Spleen (tissue), 11 donors: ENCODE measurements at regions not wholly inside any gene's neighbourhood (a gene's known extent, or its start where the extent isn't known, plus 50 kb on each side); places are given as distances from the start of the nearest gene placed in this dataset.

Experiments used
- DNase-seq: peaks from one replicate; pipeline ENCODE4 v3.0.0-alpha.2; 2020
- H3K27ac ChIP-seq, 8 donors: fragments of 200-600 bp; sonication (generic) in 7 of 8; 1 replicate in 4 of 8; 2 replicates in 4 of 8; pipeline versions ENCODE4 v1.5.0 to v1.8.0; 2016 to 2021; ENCODE audit warnings: inconsistent platforms in 4 of 8, mild to moderate bottlenecking in 4 of 8, moderate library complexity in 1 of 8
- H3K27me3 ChIP-seq, 7 donors: fragments of 200-600 bp; sonication (generic) in 6 of 7; replicated peaks in 1 of 7; 1 replicate in 4 of 7; 2 replicates in 3 of 7; pipeline versions ENCODE4 v1.5.0 to v1.8.0; 2016 to 2021; ENCODE audit warnings: inconsistent platforms in 3 of 7, mild to moderate bottlenecking in 1 of 7
- H3K36me3 ChIP-seq, 6 donors: fragments of 200-600 bp; sonication (generic) in 5 of 6; 1 replicate in 4 of 6; 2 replicates in 2 of 6; pipeline versions ENCODE4 v1.5.0 to v1.8.0; 2016 to 2021; ENCODE audit warnings: inconsistent platforms in 2 of 6
- H3K4me1 ChIP-seq, 6 donors: fragments of 200-600 bp; sonication (generic) in 5 of 6; 1 replicate in 3 of 6; 2 replicates in 3 of 6; pipeline versions ENCODE4 v1.5.0 to v1.8.0; 2016 to 2021; ENCODE audit warnings: inconsistent platforms in 3 of 6
- H3K4me3 ChIP-seq, 8 donors: fragments of 200-600 bp; sonication (generic) in 7 of 8; 1 replicate in 4 of 8; 2 replicates in 4 of 8; pipeline versions ENCODE4 v1.5.0 to v1.8.0; 2016 to 2021; ENCODE audit warnings: inconsistent platforms in 4 of 8, mild to moderate bottlenecking in 4 of 8, moderate library complexity in 2 of 8
- H3K9me3 ChIP-seq, 8 donors: fragments of 200-600 bp; sonication (generic) in 7 of 8; 1 replicate in 4 of 8; 2 replicates in 4 of 8; pipeline versions ENCODE4 v1.5.0 to v1.8.0; 2016 to 2021; ENCODE audit warnings: inconsistent platforms in 4 of 8
- POLR2A ChIP-seq, 3 donors: fragments of 450-650 bp; IDR thresholded peaks; one replicate each; pipeline ENCODE4 v1.5.1; 2017; ENCODE audit warnings: antibody characterized with exemption in 3 of 3, mild to moderate bottlenecking in 1 of 3
- POLR2AphosphoS5 ChIP-seq, 3 donors: sonication (generic); formaldehyde crosslinking; IDR thresholded peaks; one replicate each; pipeline ENCODE4 v1.5.1; 2017; ENCODE audit warnings: antibody characterized with exemption in 3 of 3
- WGBS, 5 donors: extraction: QIAGEN DNeasy Blood & Tissue Kit in 3 of 5; methylation state at CpG; one replicate each; pipeline versions ENCODE4 v1.1.5 to v1.1.7; 2013 to 2018; 5-methylcytosine and 5-hydroxymethylcytosine counted together
- intact Hi-C: fragments of 100-400 bp; cut with DNase I; formaldehyde crosslinking; loops from one replicate; pipeline ENCODE4 v1.15.0; 2023; ENCODE audit warnings: low total_unique reads
- TF ChIP-seq, protein P1 (sequence below), 11 experiments: fragments of 200-600 bp in 7 of 11; fragments of 450-650 bp in 4 of 11; sonication (generic) in 4 of 11; IDR thresholded peaks in 8 of 11; conservative IDR thresholded peaks in 3 of 11; 1 replicate in 7 of 11; 2 replicates in 4 of 11; pipeline versions ENCODE4 v1.4.0 to v1.8.0; 2016 to 2021; ENCODE audit warnings: antibody characterized with exemption in 11 of 11, inconsistent platforms in 4 of 11, mild to moderate bottlenecking in 1 of 11
- donor health status: healthy with polysubstance abuse.
- donor health status: DM: no; HTN: no; CAD: no; lungs with moderate emphysema.
- donor health status: DM: no; HTN: no; CAD: no.
- donor health status: Bipolar disorder and iron deficiency.
- donor health status: healthy.
- donor health status: DM: no; HTN: no; CAD: no.
- donor health status: DM: yes; HTN: yes; CAD: no.

DNA sequence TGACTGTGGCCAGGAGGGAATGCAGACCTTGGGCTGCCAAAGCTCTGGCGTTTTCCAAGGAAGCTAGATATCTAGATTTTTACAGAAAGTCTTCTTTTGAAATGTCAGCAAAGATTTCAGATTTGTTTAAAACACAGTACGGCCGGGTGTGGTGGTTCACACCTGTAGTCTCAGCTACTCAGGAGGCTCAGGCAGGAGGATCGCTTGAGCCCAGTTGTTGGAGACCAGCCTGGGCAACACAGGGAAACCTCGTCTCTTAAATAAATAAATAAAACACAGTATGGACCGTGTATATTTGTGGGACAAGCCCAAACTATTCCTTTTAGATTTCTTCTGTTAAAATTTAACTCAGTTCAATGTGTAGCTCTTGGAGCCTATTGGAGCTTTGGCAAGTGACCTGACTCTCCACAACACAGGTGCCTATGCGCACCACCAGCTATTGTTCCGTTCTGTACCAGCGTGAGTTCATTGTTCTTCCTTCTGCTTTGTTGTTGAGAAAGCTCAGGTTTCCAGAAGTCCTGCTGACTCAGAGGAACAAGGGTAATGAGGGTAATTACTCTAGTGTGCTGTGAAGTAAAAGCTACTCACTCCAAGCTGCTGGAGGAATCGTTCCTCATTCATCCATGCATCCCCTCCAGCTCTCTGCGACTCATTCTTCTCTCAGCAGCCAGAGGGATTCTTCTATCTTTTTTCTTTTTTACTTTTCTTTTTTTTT is 73.1 kb upstream of the SLC6A6 start:
- TF ChIP-seq, protein P1, sequence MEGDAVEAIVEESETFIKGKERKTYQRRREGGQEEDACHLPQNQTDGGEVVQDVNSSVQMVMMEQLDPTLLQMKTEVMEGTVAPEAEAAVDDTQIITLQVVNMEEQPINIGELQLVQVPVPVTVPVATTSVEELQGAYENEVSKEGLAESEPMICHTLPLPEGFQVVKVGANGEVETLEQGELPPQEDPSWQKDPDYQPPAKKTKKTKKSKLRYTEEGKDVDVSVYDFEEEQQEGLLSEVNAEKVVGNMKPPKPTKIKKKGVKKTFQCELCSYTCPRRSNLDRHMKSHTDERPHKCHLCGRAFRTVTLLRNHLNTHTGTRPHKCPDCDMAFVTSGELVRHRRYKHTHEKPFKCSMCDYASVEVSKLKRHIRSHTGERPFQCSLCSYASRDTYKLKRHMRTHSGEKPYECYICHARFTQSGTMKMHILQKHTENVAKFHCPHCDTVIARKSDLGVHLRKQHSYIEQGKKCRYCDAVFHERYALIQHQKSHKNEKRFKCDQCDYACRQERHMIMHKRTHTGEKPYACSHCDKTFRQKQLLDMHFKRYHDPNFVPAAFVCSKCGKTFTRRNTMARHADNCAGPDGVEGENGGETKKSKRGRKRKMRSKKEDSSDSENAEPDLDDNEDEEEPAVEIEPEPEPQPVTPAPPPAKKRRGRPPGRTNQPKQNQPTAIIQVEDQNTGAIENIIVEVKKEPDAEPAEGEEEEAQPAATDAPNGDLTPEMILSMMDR (IDR thresholded peaks at IDR 0.05 in 8 of 11, conservative IDR thresholded peaks at IDR 0.05 in 3 of 11), result no peak
- no peak for TF ChIP-seq POLR2AphosphoS5 (IDR thresholded peaks at IDR 0.05)
- no peak for TF ChIP-seq POLR2A (IDR thresholded peaks at IDR 0.05)
- peaks cover 0 to 13% (median 0%) of the 10 kb centered on the region in 6 donors for H3K4me1 ChIP-seq
- 57 to 64% (median 59%) methylated on average over 11 of the region's 11 CpGs for WGBS, 5 donors
- peak; percentile 31 for DNase-seq
- H3K27ac ChIP-seq, result peak overlapping the region in 4 of 8 donors; percentile 11 to 56 (median 44)
- intact Hi-C loops, result no loop called here
- H3K4me3 ChIP-seq, result no peak overlapping the region
- peaks cover 0 to 4% (median 0%) of the 10 kb centered on the region in 7 donors for H3K27me3 ChIP-seq
- no peaks in the 10 kb centered on the region for H3K36me3 ChIP-seq
- H3K9me3 ChIP-seq, result peaks cover 0 to 4% (median 0%) of the 10 kb centered on the region in 8 donors

DNA sequence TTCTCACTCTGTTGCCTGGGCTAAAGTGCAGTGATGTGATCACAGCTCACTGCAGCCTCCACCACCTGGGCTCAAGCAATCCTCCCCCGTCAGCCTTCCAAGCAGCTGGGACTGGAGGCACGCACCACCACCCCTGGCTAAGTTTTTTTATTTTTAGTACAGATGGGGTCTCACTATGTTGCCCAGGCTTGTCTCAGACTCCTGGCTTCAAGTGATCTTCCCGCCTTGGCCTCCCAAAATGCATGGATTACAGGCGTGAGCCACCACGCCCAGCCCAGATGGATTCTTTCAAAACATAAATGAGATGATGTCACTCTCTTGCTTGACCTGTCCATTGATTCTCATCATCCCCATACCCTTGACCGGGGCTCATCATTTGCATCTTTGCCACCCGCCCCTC is 72.6 kb upstream of the SLC6A6 start:
- TF ChIP-seq POLR2AphosphoS5 (IDR thresholded peaks at IDR 0.05) (no peak), POLR2A (IDR thresholded peaks at IDR 0.05) (no peak)
- TF ChIP-seq, protein P1 (IDR thresholded peaks at IDR 0.05 in 8 of 11, conservative IDR thresholded peaks at IDR 0.05 in 3 of 11), result no peak
- intact Hi-C loops, result no loop called here
- peaks cover 0 to 4% (median 0%) of the 10 kb centered on the region in 7 donors for H3K27me3 ChIP-seq
- H3K4me1 ChIP-seq, result peaks cover 0 to 9% (median 0%) of the 10 kb centered on the region in 6 donors
- H3K27ac ChIP-seq, result peak overlapping the region in 4 of 8 donors; percentile 11 to 56 (median 44)
- H3K36me3 ChIP-seq, result no peaks in the 10 kb centered on the region
- peaks cover 0 to 4% (median 0%) of the 10 kb centered on the region in 8 donors for H3K9me3 ChIP-seq
- DNase-seq, result peak; percentile 34
- H3K4me3 ChIP-seq, result no peak overlapping the region
- 80 to 87% (median 85%) methylated on average over 7 of the region's 7 CpGs for WGBS, 5 donors

DNA sequence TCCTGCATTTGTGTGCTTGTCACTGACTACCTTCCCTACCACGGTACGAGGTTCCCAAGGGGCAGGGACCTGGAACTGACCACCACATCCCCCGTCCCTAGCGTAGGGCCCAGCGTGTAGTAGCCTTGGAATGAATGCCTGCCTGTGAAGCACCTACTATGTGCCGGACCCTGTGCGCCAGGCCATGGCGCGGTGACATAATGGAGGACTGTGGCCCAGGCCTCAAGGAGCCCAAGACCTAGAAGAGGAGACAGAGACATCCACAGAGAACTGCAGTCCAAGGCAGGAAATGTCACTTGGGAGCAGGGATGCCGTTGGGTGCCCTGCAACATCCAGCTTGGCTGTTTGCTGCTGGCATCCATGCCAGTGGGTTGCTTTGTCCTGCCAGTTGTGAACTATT is 71.9 kb upstream of the SLC6A6 start:
- no peak for TF ChIP-seq POLR2A (IDR thresholded peaks at IDR 0.05)
- TF ChIP-seq, protein P1 (IDR thresholded peaks at IDR 0.05 in 8 of 11, conservative IDR thresholded peaks at IDR 0.05 in 3 of 11), result no peak
- no peak for TF ChIP-seq POLR2AphosphoS5 (IDR thresholded peaks at IDR 0.05)
- H3K36me3 ChIP-seq, result no peaks in the 10 kb centered on the region
- peaks cover 0 to 4% (median 0%) of the 10 kb centered on the region in 7 donors for H3K27me3 ChIP-seq
- H3K9me3 ChIP-seq, result peaks cover 0 to 4% (median 0%) of the 10 kb centered on the region in 8 donors
- WGBS, 5 donors, result 88 to 95% (median 93%) methylated on average over 10 of the region's 10 CpGs
- H3K27ac ChIP-seq, result no peak overlapping the region
- H3K4me3 ChIP-seq, result no peak overlapping the region
- peak; percentile 66 for DNase-seq
- peaks cover 0 to 4% (median 0%) of the 10 kb centered on the region in 6 donors for H3K4me1 ChIP-seq
- intact Hi-C loops, result no loop called here

DNA sequence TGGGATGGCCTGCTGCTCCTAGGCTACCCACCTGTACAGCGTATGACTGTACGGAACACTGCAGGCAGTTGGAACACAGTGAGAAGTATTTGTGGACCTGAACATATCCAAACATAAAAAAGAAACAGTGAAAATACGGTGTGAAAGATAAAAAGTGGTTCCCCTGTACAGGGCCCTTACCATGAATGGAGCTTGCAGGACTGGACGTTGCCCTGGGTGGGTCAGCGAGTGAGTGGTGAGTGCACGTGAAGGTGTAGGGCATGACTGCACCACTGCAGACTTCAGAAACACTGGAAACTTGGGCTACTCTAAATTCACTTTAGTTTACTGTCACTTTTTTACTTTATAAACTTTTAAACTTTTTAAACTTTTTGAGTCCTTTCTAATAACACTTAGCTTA is 71.2 kb upstream of the SLC6A6 start:
- H3K27ac ChIP-seq, result no peak overlapping the region
- intact Hi-C loops, result no loop called here
- peaks cover 0 to 4% (median 0%) of the 10 kb centered on the region in 6 donors for H3K4me1 ChIP-seq
- H3K27me3 ChIP-seq, result peaks cover 0 to 4% (median 0%) of the 10 kb centered on the region in 7 donors
- no peaks in the 10 kb centered on the region for H3K36me3 ChIP-seq
- 92 to 99% (median 94%) methylated on average over 6 of the region's 6 CpGs for WGBS, 5 donors
- H3K9me3 ChIP-seq, result peaks cover 0 to 4% (median 0%) of the 10 kb centered on the region in 8 donors
- peak; percentile 43 for DNase-seq
- H3K4me3 ChIP-seq, result no peak overlapping the region
- no peak for TF ChIP-seq POLR2A (IDR thresholded peaks at IDR 0.05)
- TF ChIP-seq, protein P1 (IDR thresholded peaks at IDR 0.05 in 8 of 11, conservative IDR thresholded peaks at IDR 0.05 in 3 of 11), result no peak
- TF ChIP-seq POLR2AphosphoS5 (IDR thresholded peaks at IDR 0.05), result no peak
